Common myeloid progenitor, CD34-positive (primary cell): ENCODE measurements at regions not wholly inside any gene's neighbourhood (a gene's known extent, or its start where the extent isn't known, plus 50 kb on each side); places are given as distances from the start of the nearest gene placed in this dataset.

Experiments
- CTCF ChIA-PET: fragments of 350-600 bp; sonication (Branson Sonifier 250); formaldehyde crosslinking; loops from one replicate; lab custom pipeline; 2021; ENCODE audit warnings: antibody characterized with exemption; lab: Charles Lee
- POLR2A ChIA-PET: fragments of 350-600 bp; sonication (Branson Sonifier 250); formaldehyde crosslinking; loops from one replicate; lab custom pipeline; 2021; ENCODE audit warnings: antibody characterized with exemption; lab: Charles Lee
- DNase-seq, 3 donors: peaks; one replicate each; pipeline versions ENCODE4 v3.0.0 to v3.0.0-alpha.2; 2013
- H3K27ac ChIP-seq, 2 experiments: 1 replicate in 1 of 2; 2 replicates in 1 of 2; pipeline ENCODE4 v1.7.0; 2013; ENCODE audit warnings: inconsistent platforms in 2 of 2, low read length in 2 of 2, mild to moderate bottlenecking in 2 of 2, low read depth in 1 of 2, moderate library complexity in 1 of 2; ENCODE audit not compliant: severe bottlenecking in 2 of 2, insufficient read depth in 1 of 2, poor library complexity in 1 of 2
- H3K27me3 ChIP-seq, 5 experiments: replicated peaks in 2 of 5; 1 replicate in 3 of 5; 2 replicates in 2 of 5; pipeline versions ENCODE4 v1.6.1 to v1.7.0; 2013; ENCODE audit warnings: low read length in 4 of 5, mild to moderate bottlenecking in 2 of 5, moderate library complexity in 2 of 5, inconsistent platforms in 1 of 5; ENCODE audit not compliant: insufficient read depth in 5 of 5, control insufficient read depth in 4 of 5
- H3K36me3 ChIP-seq, 4 experiments: 1 replicate in 2 of 4; 2 replicates in 2 of 4; pipeline versions ENCODE4 v1.6.1 to v1.7.0; 2013; ENCODE audit warnings: low read length in 3 of 4, control low read depth in 1 of 4, mild to moderate bottlenecking in 1 of 4; ENCODE audit not compliant: control insufficient read depth in 4 of 4, insufficient read depth in 4 of 4
- H3K4me1 ChIP-seq, 4 experiments: 1 replicate in 3 of 4; 2 replicates in 1 of 4; pipeline versions ENCODE4 v1.6.1 to v1.7.1; 2013; ENCODE audit warnings: low read length in 3 of 4, mild to moderate bottlenecking in 3 of 4, control low read depth in 1 of 4, inconsistent platforms in 1 of 4, moderate library complexity in 1 of 4; ENCODE audit not compliant: control insufficient read depth in 4 of 4, insufficient read depth in 4 of 4; ENCODE audit errors: control extremely low read depth in 1 of 4
- H3K4me3 ChIP-seq, 7 experiments: 1 replicate in 4 of 7; 2 replicates in 3 of 7; pipeline versions ENCODE4 v1.5.1 to v1.7.0; 2013; ENCODE audit warnings: mild to moderate bottlenecking in 7 of 7, low read length in 6 of 7, moderate library complexity in 6 of 7, inconsistent platforms in 2 of 7, low read depth in 2 of 7, control low read depth in 1 of 7; ENCODE audit not compliant: insufficient read depth in 4 of 7, control insufficient read depth in 1 of 7; ENCODE audit errors: extremely low read depth in 1 of 7
- H3K9me3 ChIP-seq, 5 experiments: 1 replicate in 4 of 5; 2 replicates in 1 of 5; pipeline versions ENCODE4 v1.6.1 to v1.7.1; 2013; ENCODE audit warnings: low read length in 4 of 5, mild to moderate bottlenecking in 2 of 5, inconsistent platforms in 1 of 5, low read depth in 1 of 5, moderate library complexity in 1 of 5; ENCODE audit not compliant: control insufficient read depth in 4 of 5, insufficient read depth in 2 of 5; ENCODE audit errors: control extremely low read depth in 1 of 5
- WGBS: methylation state at CpG from one replicate; pipeline ENCODE4 v1.1.5; 2013; ENCODE audit not compliant: insufficient coverage; 5-methylcytosine and 5-hydroxymethylcytosine counted together

- H3K27ac ChIP-seq: no peak overlapping the region
- no peak for DNase-seq
- no peaks in the 10 kb centered on the region for H3K9me3 ChIP-seq
- H3K27me3 ChIP-seq: peaks cover 17 to 62% (median 29%) of the 10 kb centered on the region in 5 experiments
- 96% methylated on average over 8 of the region's 8 CpGs for WGBS
- POLR2A ChIA-PET: no interaction called here
- no peaks in the 10 kb centered on the region for H3K36me3 ChIP-seq
- no peak overlapping the region for H3K4me3 ChIP-seq
- peaks cover 8 to 17% (median 12%) of the 10 kb centered on the region in 4 experiments for H3K4me1 ChIP-seq
- CTCF ChIA-PET: interaction anchor here (0.6 kb wide), 1 partner anchor 165 kb away, joined by 3 read pairs; no protein-coding TSS in a partner anchor
Observed at GRCh38 chr4:27087306-27088045, 226.8 kb downstream of the STIM2 start.

- Histone ChIP-seq H3K9me3 (no peaks in the 10 kb centered on the region), H3K27ac (no peak overlapping the region), H3K4me1 (peaks cover 8 to 17% (median 12%) of the 10 kb centered on the region in 4 experiments), H3K36me3 (no peaks in the 10 kb centered on the region), H3K27me3 (peaks cover 14 to 53% (median 29%) of the 10 kb centered on the region in 5 experiments), H3K4me3 (no peak overlapping the region)
- DNase-seq: peak in 2 of 3 donors; percentile 36 to 47
- POLR2A ChIA-PET: no interaction called here
- WGBS: 8% methylated on average over 2 of the region's 5 CpGs
- CTCF ChIA-PET: no interaction called here
Observed at GRCh38 chr4:27088491-27088890, 227.8 kb downstream of the STIM2 start.

GRCh38 chr4:27089186-27089585, 228.5 kb downstream of the STIM2 start:
- Histone ChIP-seq H3K4me1 (peaks cover 8 to 17% (median 12%) of the 10 kb centered on the region in 4 experiments), H3K9me3 (no peaks in the 10 kb centered on the region), H3K27ac (no peak overlapping the region), H3K36me3 (no peaks in the 10 kb centered on the region), H3K27me3 (peaks cover 9 to 46% (median 24%) of the 10 kb centered on the region in 5 experiments), H3K4me3 (no peak overlapping the region)
- DNase-seq: no peak
- CTCF ChIA-PET: no interaction called here
- POLR2A ChIA-PET: no interaction called here
- 98% methylated on average over 5 of the region's 5 CpGs for WGBS

- Histone ChIP-seq H3K27ac (no peak overlapping the region), H3K4me1 (peaks cover under 1 to 6% (median 6%) of the 10 kb centered on the region in 4 experiments), H3K36me3 (no peaks in the 10 kb centered on the region), H3K4me3 (no peak overlapping the region), H3K27me3 (peaks cover 6 to 37% (median 18%) of the 10 kb centered on the region in 5 experiments), H3K9me3 (no peaks in the 10 kb centered on the region)
- WGBS: 73% methylated on average over 5 of the region's 6 CpGs
- CTCF ChIA-PET: no interaction called here
- POLR2A ChIA-PET: no interaction called here
- DNase-seq: no peak
Observed at GRCh38 chr4:27090406-27090805, 229.8 kb downstream of the STIM2 start.

GRCh38 chr4:27094224-27094623, 233.6 kb downstream of the STIM2 start:
- DNase-seq: no peak
- Histone ChIP-seq H3K27ac (no peak overlapping the region), H3K36me3 (no peaks in the 10 kb centered on the region), H3K27me3 (peaks cover 0 to 16% (median 6%) of the 10 kb centered on the region in 5 experiments), H3K4me3 (no peak overlapping the region), H3K4me1 (no peaks in the 10 kb centered on the region), H3K9me3 (no peaks in the 10 kb centered on the region)
- WGBS: 81% methylated on average over 6 of the region's 6 CpGs
- ChIA-PET CTCF (interaction anchor here (1.7 to 5.9 kb wide), 2 partner anchors 12 to 224 kb away, joined by 5 to 36 read pairs; no protein-coding TSS in a partner anchor), POLR2A (no interaction called here)

- no peaks in the 10 kb centered on the region for H3K4me1 ChIP-seq
- H3K9me3 ChIP-seq: no peaks in the 10 kb centered on the region
- WGBS: 93% methylated on average over 2 of the region's 2 CpGs
- H3K36me3 ChIP-seq: no peaks in the 10 kb centered on the region
- peaks cover 0 to 12% (median 3%) of the 10 kb centered on the region in 5 experiments for H3K27me3 ChIP-seq
- ChIA-PET POLR2A (no interaction called here), CTCF (interaction anchor here (5.9 kb wide), 1 partner anchor 223 kb away, joined by 36 read pairs; no protein-coding TSS in a partner anchor)
- no peak overlapping the region for H3K4me3 ChIP-seq
- no peak overlapping the region for H3K27ac ChIP-seq
- DNase-seq: no peak
Observed at GRCh38 chr4:27094783-27095182, 234.1 kb downstream of the STIM2 start.

- WGBS: 65% methylated on average over 6 of the region's 9 CpGs
Observed at GRCh38 chr4:27096142-27096824, 235.6 kb downstream of the STIM2 start.

More at GRCh38 chr4:27096142-27096824, 235.6 kb downstream of the STIM2 start:
- ChIA-PET POLR2A (no interaction called here), CTCF (interaction anchor here (0.6 to 5.9 kb wide), 3 partner anchors 217 to 222 kb away, joined by 3 to 36 read pairs (median 3); no protein-coding TSS in a partner anchor)
- Histone ChIP-seq H3K9me3 (no peaks in the 10 kb centered on the region), H3K36me3 (no peaks in the 10 kb centered on the region), H3K4me3 (no peak overlapping the region), H3K27ac (no peak overlapping the region), H3K4me1 (no peaks in the 10 kb centered on the region), H3K27me3 (peaks cover 0 to 2% (median 0%) of the 10 kb centered on the region in 5 experiments)
- DNase-seq: peak; percentile 5 to 43 (median 26)
